Activated CD8-positive, alpha-beta memory T cell treated with anti-CD3 and anti-CD28 coated beads, Interleukin-2, amount 50 U/mL, for 1 hour (primary cell): ENCODE measurements at regions not wholly inside any gene's neighbourhood (a gene's known extent, or its start where the extent isn't known, plus 50 kb on each side); places are given as distances from the start of the nearest gene placed in this dataset.

Experiments
- DNase-seq: peaks from one replicate; pipeline ENCODE4 v3.0.0-alpha.2; 2020; ENCODE audit errors: extremely low read depth

GRCh38 chr9:7304627-7304995, 495.0 kb downstream of the DMAC1 start:
- no peak for DNase-seq

GRCh38 chr9:7303907-7304626, 495.5 kb downstream of the DMAC1 start:
- no peak for DNase-seq

- DNase-seq = no peak
Measured at GRCh38 chr9:7300484-7300883, 499.1 kb downstream of the DMAC1 start.

GRCh38 chr9:7298123-7298522, 501.5 kb downstream of the DMAC1 start:
- no peak for DNase-seq

GRCh38 chr9:7297521-7297920, 502.1 kb downstream of the DMAC1 start:
- no peak for DNase-seq

GRCh38 chr9:7293091-7293490, 506.5 kb downstream of the DMAC1 start:
- no peak for DNase-seq

- DNase-seq = no peak
Measured at GRCh38 chr9:7289773-7290172, 509.8 kb downstream of the DMAC1 start.

GRCh38 chr9:7287986-7288385, 511.6 kb downstream of the DMAC1 start:
- DNase-seq = no peak

GRCh38 chr9:7287065-7287464, 512.5 kb downstream of the DMAC1 start:
- no peak for DNase-seq

- no peak for DNase-seq
Measured at GRCh38 chr9:7286101-7286500, 513.5 kb downstream of the DMAC1 start.

- no peak for DNase-seq
Measured at GRCh38 chr9:7285199-7285598, 514.4 kb downstream of the DMAC1 start.

GRCh38 chr9:7284517-7284916, 515.1 kb downstream of the DMAC1 start:
- no peak for DNase-seq

- DNase-seq = no peak
Measured at GRCh38 chr9:7284117-7284516, 515.5 kb downstream of the DMAC1 start.

- DNase-seq = no peak
Measured at GRCh38 chr9:7273575-7273974, 515.8 kb downstream of the KDM4C start.

- DNase-seq = no peak
Measured at GRCh38 chr9:7266911-7267595, 509.3 kb downstream of the KDM4C start.

- DNase-seq = no peak
Measured at GRCh38 chr9:7265181-7265580, 507.4 kb downstream of the KDM4C start.

- DNase-seq = no peak
Measured at GRCh38 chr9:7259544-7260241, 501.9 kb downstream of the KDM4C start.

GRCh38 chr9:7258688-7259396, 501.1 kb downstream of the KDM4C start:
- DNase-seq = no peak

GRCh38 chr9:7246917-7247522, 489.2 kb downstream of the KDM4C start:
- DNase-seq = no peak

GRCh38 chr9:7245976-7246580, 488.3 kb downstream of the KDM4C start:
- no peak for DNase-seq

- DNase-seq = no peak
Measured at GRCh38 chr9:7243838-7244237, 486.1 kb downstream of the KDM4C start.

- no peak for DNase-seq
Measured at GRCh38 chr9:7242126-7242525, 484.4 kb downstream of the KDM4C start.
